GM23338 (cell line): ENCODE measurements at regions not wholly inside any gene's neighbourhood (a gene's known extent, or its start where the extent isn't known, plus 50 kb on each side); places are given as distances from the start of the nearest gene placed in this dataset.

ENCODE experiments used
- ATAC-seq: fragments of 200-7000 bp; cut with Tn5 transposase; 3 replicates; pipeline ENCODE4 v1.9.1; 2020
- DNase-seq: peaks from one replicate; pipeline ENCODE4 v3.0.0-alpha.2; 2015; ENCODE audit warnings: low spot score
- H2AFZ ChIP-seq: fragments of 200-600 bp; sonication (generic); 2 replicates; pipeline ENCODE4 v1.8.0; 2016; ENCODE audit warnings: antibody characterized with exemption, mild to moderate bottlenecking, moderate library complexity
- H3F3A ChIP-seq: fragments of 200-600 bp; sonication (generic); replicated peaks from 2 replicates; pipeline ENCODE4 v1.8.0; 2017; ENCODE audit warnings: antibody characterized with exemption, mixed run types, low read depth
- H3K27ac ChIP-seq: fragments of 200-600 bp; sonication (generic); 2 replicates; pipeline ENCODE4 v1.6.1; 2016; ENCODE audit warnings: low read depth
- H3K27me3 ChIP-seq: fragments of 200-600 bp; sonication (generic); 2 replicates; pipeline ENCODE4 v1.8.0; 2016; ENCODE audit warnings: mild to moderate bottlenecking, mixed run types, moderate library complexity; ENCODE audit not compliant: insufficient read depth
- H3K36me3 ChIP-seq: fragments of 200-600 bp; sonication (generic); 2 replicates; pipeline ENCODE4 v1.8.0; 2016; ENCODE audit warnings: mild to moderate bottlenecking; ENCODE audit not compliant: insufficient read depth
- H3K4me1 ChIP-seq: fragments of 200-600 bp; sonication (generic); 2 replicates; pipeline ENCODE4 v1.8.0; 2016; ENCODE audit warnings: mild to moderate bottlenecking, moderate library complexity; ENCODE audit not compliant: insufficient read depth
- H3K4me2 ChIP-seq: fragments of 200-600 bp; sonication (generic); 2 replicates; pipeline ENCODE4 v1.7.1; 2017; ENCODE audit warnings: mixed run types
- H3K4me3 ChIP-seq: fragments of 200-600 bp; sonication (generic); 2 replicates; pipeline ENCODE4 v1.6.1; 2016; ENCODE audit warnings: mixed run types
- H3K79me2 ChIP-seq: fragments of 200-600 bp; sonication (generic); replicated peaks from 2 replicates; pipeline ENCODE4 v1.8.0; 2017; ENCODE audit warnings: mild to moderate bottlenecking; ENCODE audit not compliant: insufficient read depth
- H3K9me2 ChIP-seq: fragments of 200-600 bp; sonication (generic); 2 replicates; pipeline ENCODE4 v1.8.0; 2017; ENCODE audit not compliant: insufficient read depth
- H4K20me1 ChIP-seq: fragments of 200-600 bp; sonication (generic); replicated peaks from 2 replicates; pipeline ENCODE4 v1.8.0; 2017; ENCODE audit warnings: mild to moderate bottlenecking; ENCODE audit not compliant: insufficient read depth
- H3K27ac Mint-ChIP-seq: 2 replicates; pipeline ENCODE4 v1.8.0; 2020; ENCODE audit warnings: inconsistent platforms, mild to moderate bottlenecking, moderate library complexity, mixed read lengths
- H3K27me3 Mint-ChIP-seq: 3 replicates; pipeline ENCODE4 v1.8.0; 2022; ENCODE audit warnings: low read depth, mild to moderate bottlenecking, moderate library complexity, mixed read lengths, inconsistent platforms; ENCODE audit not compliant: insufficient read depth, poor library complexity
- H3K36me3 Mint-ChIP-seq: 3 replicates; pipeline ENCODE4 v1.8.0; 2021; ENCODE audit warnings: low read depth, mild to moderate bottlenecking, inconsistent platforms, moderate library complexity, mixed read lengths
- H3K4me1 Mint-ChIP-seq: 3 replicates; pipeline ENCODE4 v1.8.0; 2020; ENCODE audit warnings: mild to moderate bottlenecking, inconsistent platforms, mixed read lengths
- H3K4me3 Mint-ChIP-seq: 3 replicates; pipeline ENCODE4 v1.8.0; 2021; ENCODE audit warnings: moderate library complexity, mild to moderate bottlenecking, inconsistent platforms, mixed read lengths
- H3K9me3 Mint-ChIP-seq: 3 replicates; pipeline ENCODE4 v1.8.0; 2020; ENCODE audit warnings: moderate library complexity, mild to moderate bottlenecking, inconsistent platforms, mixed read lengths
- CREB1 ChIP-seq: fragments of 250-450 bp; sonication (Bioruptor Pico); IDR thresholded peaks from 2 replicates; pipeline ENCODE4 v1.5.0; 2020; ENCODE audit warnings: low read depth, mild to moderate bottlenecking, moderate library complexity
- CTCF ChIP-seq, 2 experiments: fragments of 200-600 bp in 1 of 2; sonication (generic) in 1 of 2; conservative IDR thresholded peaks; 2 replicates each; pipeline versions ENCODE4 v1.5.1 to v1.6.1; 2016 to 2017; ENCODE audit warnings: antibody characterized with exemption in 2 of 2, low read depth in 2 of 2, mild to moderate bottlenecking in 2 of 2, moderate library complexity in 1 of 2
- EZH2 ChIP-seq: fragments of 200-600 bp; sonication (generic); IDR thresholded peaks from one replicate; pipeline ENCODE4 v1.8.0; 2017; ENCODE audit warnings: antibody characterized with exemption, mild to moderate bottlenecking, low read depth; ENCODE audit not compliant: unreplicated experiment
- EZH2phosphoT487 ChIP-seq: fragments of 200-600 bp; sonication (generic); IDR thresholded peaks from one replicate; pipeline ENCODE4 v1.8.1; 2018; ENCODE audit warnings: antibody characterized with exemption; ENCODE audit not compliant: unreplicated experiment
- JUNB ChIP-seq: IDR thresholded peaks from one replicate; pipeline ENCODE4 v1.6.1; 2016; ENCODE audit warnings: antibody characterized with exemption; ENCODE audit not compliant: unreplicated experiment
- NANOG ChIP-seq: IDR thresholded peaks from 2 replicates; pipeline ENCODE4 v1.6.1; 2016; ENCODE audit warnings: antibody characterized with exemption, borderline replicate concordance
- POLR2AphosphoS5 ChIP-seq: IDR thresholded peaks from 2 replicates; pipeline ENCODE4 v1.6.1; 2016; ENCODE audit warnings: antibody characterized with exemption, low read depth
- REST ChIP-seq: IDR thresholded peaks from one replicate; pipeline ENCODE4 v1.6.1; 2018; ENCODE audit warnings: antibody characterized with exemption; ENCODE audit not compliant: unreplicated experiment
- STAT1 ChIP-seq: IDR thresholded peaks from one replicate; pipeline ENCODE4 v1.6.1; 2016; ENCODE audit warnings: antibody characterized with exemption; ENCODE audit not compliant: unreplicated experiment
- ZNF114 ChIP-seq: fragments of 250-450 bp; sonication (Bioruptor Pico); IDR thresholded peaks from 2 replicates; pipeline ENCODE4 v1.5.0; 2020; ENCODE audit warnings: mild to moderate bottlenecking, moderate library complexity
- ZNF331 ChIP-seq: fragments of 250-450 bp; sonication (Bioruptor Pico); IDR thresholded peaks from 2 replicates; pipeline ENCODE4 v1.5.0; 2020; ENCODE audit warnings: low read depth, mild to moderate bottlenecking, moderate library complexity
- TF ChIP-seq, protein P1 (sequence below): fragments of 250-450 bp; sonication (Bioruptor Pico); IDR thresholded peaks from 2 replicates; pipeline ENCODE4 v1.5.0; 2020; ENCODE audit warnings: mild to moderate bottlenecking, moderate library complexity
- TF ChIP-seq, protein P2 (sequence below): IDR thresholded peaks from 2 replicates; pipeline ENCODE4 v1.6.1; 2016; ENCODE audit warnings: antibody characterized with exemption

- Mint-ChIP-seq H3K27ac (no peak overlapping the region), H3K4me1 (peaks cover 11% of the 10 kb centered on the region), H3K27me3 (no peaks in the 10 kb centered on the region), H3K36me3 (no peaks in the 10 kb centered on the region), H3K4me3 (no peak overlapping the region), H3K9me3 (no peaks in the 10 kb centered on the region)
- Histone ChIP-seq H3K4me1 (no peaks in the 10 kb centered on the region), H3K4me2 (no peak overlapping the region), H3K9me2 (no peaks in the 10 kb centered on the region), H3K27ac (no peak overlapping the region), H2AFZ (no peak overlapping the region), H3K36me3 (no peaks in the 10 kb centered on the region), H3F3A (no peaks in the 10 kb centered on the region), H4K20me1 (no peaks in the 10 kb centered on the region), H3K79me2 (no peaks in the 10 kb centered on the region), H3K27me3 (no peaks in the 10 kb centered on the region), H3K4me3 (no peak overlapping the region)
- TF ChIP-seq NANOG (no peak), STAT1 (no peak), CTCF (conservative IDR thresholded peaks at IDR 0.05; ENCODE audit: low read depth in 2 of 2) (no peak), ZNF114 (no peak), REST (no peak), JUNB (no peak), CREB1 (CRISPR knock-in tag) (no peak), POLR2AphosphoS5 (no peak), EZH2phosphoT487 (no peak), EZH2 (no peak), ZNF331 (no peak)
- TF ChIP-seq, protein P1, sequence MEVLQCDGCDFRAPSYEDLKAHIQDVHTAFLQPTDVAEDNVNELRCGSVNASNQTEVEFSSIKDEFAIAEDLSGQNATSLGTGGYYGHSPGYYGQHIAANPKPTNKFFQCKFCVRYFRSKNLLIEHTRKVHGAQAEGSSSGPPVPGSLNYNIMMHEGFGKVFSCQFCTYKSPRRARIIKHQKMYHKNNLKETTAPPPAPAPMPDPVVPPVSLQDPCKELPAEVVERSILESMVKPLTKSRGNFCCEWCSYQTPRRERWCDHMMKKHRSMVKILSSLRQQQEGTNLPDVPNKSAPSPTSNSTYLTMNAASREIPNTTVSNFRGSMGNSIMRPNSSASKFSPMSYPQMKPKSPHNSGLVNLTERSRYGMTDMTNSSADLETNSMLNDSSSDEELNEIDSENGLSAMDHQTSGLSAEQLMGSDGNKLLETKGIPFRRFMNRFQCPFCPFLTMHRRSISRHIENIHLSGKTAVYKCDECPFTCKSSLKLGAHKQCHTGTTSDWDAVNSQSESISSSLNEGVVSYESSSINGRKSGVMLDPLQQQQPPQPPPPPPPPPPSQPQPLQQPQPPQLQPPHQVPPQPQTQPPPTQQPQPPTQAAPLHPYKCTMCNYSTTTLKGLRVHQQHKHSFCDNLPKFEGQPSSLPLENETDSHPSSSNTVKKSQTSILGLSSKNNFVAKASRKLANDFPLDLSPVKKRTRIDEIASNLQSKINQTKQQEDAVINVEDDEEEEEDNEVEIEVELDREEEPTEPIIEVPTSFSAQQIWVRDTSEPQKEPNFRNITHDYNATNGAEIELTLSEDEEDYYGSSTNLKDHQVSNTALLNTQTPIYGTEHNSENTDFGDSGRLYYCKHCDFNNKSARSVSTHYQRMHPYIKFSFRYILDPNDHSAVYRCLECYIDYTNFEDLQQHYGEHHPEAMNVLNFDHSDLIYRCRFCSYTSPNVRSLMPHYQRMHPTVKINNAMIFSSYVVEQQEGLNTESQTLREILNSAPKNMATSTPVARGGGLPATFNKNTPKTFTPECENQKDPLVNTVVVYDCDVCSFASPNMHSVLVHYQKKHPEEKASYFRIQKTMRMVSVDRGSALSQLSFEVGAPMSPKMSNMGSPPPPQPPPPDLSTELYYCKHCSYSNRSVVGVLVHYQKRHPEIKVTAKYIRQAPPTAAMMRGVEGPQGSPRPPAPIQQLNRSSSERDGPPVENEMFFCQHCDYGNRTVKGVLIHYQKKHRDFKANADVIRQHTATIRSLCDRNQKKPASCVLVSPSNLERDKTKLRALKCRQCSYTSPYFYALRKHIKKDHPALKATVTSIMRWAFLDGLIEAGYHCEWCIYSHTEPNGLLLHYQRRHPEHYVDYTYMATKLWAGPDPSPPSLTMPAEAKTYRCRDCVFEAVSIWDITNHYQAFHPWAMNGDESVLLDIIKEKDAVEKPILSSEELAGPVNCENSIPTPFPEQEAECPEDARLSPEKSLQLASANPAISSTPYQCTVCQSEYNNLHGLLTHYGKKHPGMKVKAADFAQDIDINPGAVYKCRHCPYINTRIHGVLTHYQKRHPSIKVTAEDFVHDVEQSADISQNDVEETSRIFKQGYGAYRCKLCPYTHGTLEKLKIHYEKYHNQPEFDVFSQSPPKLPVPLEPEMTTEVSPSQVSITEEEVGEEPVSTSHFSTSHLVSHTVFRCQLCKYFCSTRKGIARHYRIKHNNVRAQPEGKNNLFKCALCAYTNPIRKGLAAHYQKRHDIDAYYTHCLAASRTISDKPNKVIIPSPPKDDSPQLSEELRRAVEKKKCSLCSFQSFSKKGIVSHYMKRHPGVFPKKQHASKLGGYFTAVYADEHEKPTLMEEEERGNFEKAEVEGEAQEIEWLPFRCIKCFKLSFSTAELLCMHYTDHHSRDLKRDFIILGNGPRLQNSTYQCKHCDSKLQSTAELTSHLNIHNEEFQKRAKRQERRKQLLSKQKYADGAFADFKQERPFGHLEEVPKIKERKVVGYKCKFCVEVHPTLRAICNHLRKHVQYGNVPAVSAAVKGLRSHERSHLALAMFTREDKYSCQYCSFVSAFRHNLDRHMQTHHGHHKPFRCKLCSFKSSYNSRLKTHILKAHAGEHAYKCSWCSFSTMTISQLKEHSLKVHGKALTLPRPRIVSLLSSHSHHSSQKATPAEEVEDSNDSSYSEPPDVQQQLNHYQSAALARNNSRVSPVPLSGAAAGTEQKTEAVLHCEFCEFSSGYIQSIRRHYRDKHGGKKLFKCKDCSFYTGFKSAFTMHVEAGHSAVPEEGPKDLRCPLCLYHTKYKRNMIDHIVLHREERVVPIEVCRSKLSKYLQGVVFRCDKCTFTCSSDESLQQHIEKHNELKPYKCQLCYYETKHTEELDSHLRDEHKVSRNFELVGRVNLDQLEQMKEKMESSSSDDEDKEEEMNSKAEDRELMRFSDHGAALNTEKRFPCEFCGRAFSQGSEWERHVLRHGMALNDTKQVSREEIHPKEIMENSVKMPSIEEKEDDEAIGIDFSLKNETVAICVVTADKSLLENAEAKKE (CRISPR knock-in tag), result no peak
- TF ChIP-seq, protein P2, sequence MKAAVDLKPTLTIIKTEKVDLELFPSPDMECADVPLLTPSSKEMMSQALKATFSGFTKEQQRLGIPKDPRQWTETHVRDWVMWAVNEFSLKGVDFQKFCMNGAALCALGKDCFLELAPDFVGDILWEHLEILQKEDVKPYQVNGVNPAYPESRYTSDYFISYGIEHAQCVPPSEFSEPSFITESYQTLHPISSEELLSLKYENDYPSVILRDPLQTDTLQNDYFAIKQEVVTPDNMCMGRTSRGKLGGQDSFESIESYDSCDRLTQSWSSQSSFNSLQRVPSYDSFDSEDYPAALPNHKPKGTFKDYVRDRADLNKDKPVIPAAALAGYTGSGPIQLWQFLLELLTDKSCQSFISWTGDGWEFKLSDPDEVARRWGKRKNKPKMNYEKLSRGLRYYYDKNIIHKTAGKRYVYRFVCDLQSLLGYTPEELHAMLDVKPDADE, result no peak
- ATAC-seq (no peak), DNase-seq (no peak)
Measured at GRCh38 chr6:147858421-147858820, 349.9 kb downstream of the SAMD5 start.
